ENCODE measurements at regions not wholly inside any gene's neighbourhood (a gene's known extent, or its start where the extent isn't known, plus 50 kb on each side); places are given as distances from the start of the nearest gene placed in this dataset.

DNA sequence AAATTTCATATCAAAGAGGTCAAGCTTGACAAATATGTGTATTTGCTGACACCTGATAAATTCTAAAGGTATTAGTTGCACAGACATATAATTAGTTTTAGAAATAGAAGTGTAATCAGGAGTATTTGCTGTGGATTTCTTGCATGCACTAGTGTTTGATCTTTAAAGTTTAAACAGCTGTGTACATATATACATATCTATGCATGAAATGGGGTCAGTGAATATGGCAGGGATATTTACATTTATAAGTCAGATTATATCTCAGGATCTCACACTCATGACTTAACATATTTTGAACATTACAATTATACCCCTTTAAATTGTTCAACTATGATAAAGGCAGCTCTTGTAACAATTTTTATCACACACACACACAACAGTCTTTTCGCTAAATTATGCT lies 547.4 kb upstream of the ACTRT1 start:
- no peaks in the 10 kb centered on the region for H3K27me3 ChIP-seq (replicated peaks; ENCODE audit: insufficient read depth, low read length)
- H3K4me2 ChIP-seq (ENCODE audit: low read depth, low read length): no peak overlapping the region
- no peaks in the 10 kb centered on the region for H3F3A ChIP-seq (ENCODE audit: insufficient read depth, low read length)
- no peaks in the 10 kb centered on the region for H3K4me1 ChIP-seq (ENCODE audit: low read length)
- H4K20me1 ChIP-seq (ENCODE audit: insufficient read depth, low read length): no peaks in the 10 kb centered on the region
- H3K27ac ChIP-seq (ENCODE audit: low read length): no peak overlapping the region
- no peaks in the 10 kb centered on the region for H3K9me2 ChIP-seq (replicated peaks; ENCODE audit: insufficient read depth, low read length)
- no peaks in the 10 kb centered on the region for H3K79me2 ChIP-seq (ENCODE audit: low read length)
- no peak for DNase-seq
- no peaks in the 10 kb centered on the region for H3K9me3 ChIP-seq (replicated peaks; ENCODE audit: insufficient read depth, low read length)
- H3K9ac ChIP-seq (ENCODE audit: low read length): no peak overlapping the region
- H3K36me3 ChIP-seq (replicated peaks; ENCODE audit: insufficient read depth, low read length): no peaks in the 10 kb centered on the region
- H2AFZ ChIP-seq (ENCODE audit: low read length): no peak overlapping the region
- H3K4me3 ChIP-seq (ENCODE audit: low read length): no peak overlapping the region
- TF ChIP-seq EZH2 (optimal IDR thresholded peaks at IDR 0.05; ENCODE audit: low read depth, low read length) (no peak), CTCF (IDR thresholded peaks at IDR 0.05; ENCODE audit: low read length) (no peak), EZH2phosphoT487 (IDR thresholded peaks at IDR 0.05; ENCODE audit: low read length) (no peak)

DNA sequence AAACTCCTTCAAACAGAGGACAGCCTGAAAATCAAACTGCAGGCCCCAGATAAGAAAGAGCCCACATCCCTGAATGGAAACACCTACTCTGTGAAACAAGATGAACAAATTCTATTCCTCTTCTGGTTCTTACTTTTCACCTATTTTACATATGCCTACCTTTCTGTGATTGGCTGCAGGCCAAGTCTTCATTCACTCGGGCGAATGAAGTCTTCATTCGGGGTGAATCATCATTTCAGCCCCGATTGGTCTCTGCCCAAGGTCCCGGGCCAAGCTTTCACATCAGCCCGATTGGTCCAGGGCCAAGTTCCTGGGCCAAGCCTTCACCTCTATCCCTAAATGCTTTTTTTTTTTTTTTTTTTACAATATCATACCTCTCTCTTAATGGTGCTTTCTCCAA lies 529.8 kb upstream of the ACTRT1 start:
- Histone ChIP-seq H3K27ac (ENCODE audit: low read length) (no peak overlapping the region), H3K27me3 (replicated peaks; ENCODE audit: insufficient read depth, low read length) (no peaks in the 10 kb centered on the region), H3K4me1 (ENCODE audit: low read length) (no peaks in the 10 kb centered on the region), H3K4me3 (ENCODE audit: low read length) (no peak overlapping the region), H3F3A (ENCODE audit: insufficient read depth, low read length) (no peaks in the 10 kb centered on the region), H2AFZ (ENCODE audit: low read length) (no peak overlapping the region), H4K20me1 (ENCODE audit: insufficient read depth, low read length) (no peaks in the 10 kb centered on the region), H3K36me3 (replicated peaks; ENCODE audit: insufficient read depth, low read length) (no peaks in the 10 kb centered on the region), H3K9me2 (replicated peaks; ENCODE audit: insufficient read depth, low read length) (no peaks in the 10 kb centered on the region), H3K79me2 (ENCODE audit: low read length) (no peaks in the 10 kb centered on the region), H3K9ac (ENCODE audit: low read length) (no peak overlapping the region), H3K4me2 (ENCODE audit: low read depth, low read length) (no peak overlapping the region), H3K9me3 (replicated peaks; ENCODE audit: insufficient read depth, low read length) (no peaks in the 10 kb centered on the region)
- no peak for DNase-seq
- TF ChIP-seq EZH2 (optimal IDR thresholded peaks at IDR 0.05; ENCODE audit: low read depth, low read length) (no peak), CTCF (IDR thresholded peaks at IDR 0.05; ENCODE audit: low read length) (no peak), EZH2phosphoT487 (IDR thresholded peaks at IDR 0.05; ENCODE audit: low read length) (no peak)

GRCh38 chrX:128581615-128582014 lies 529.4 kb upstream of the ACTRT1 start:
- no peak for DNase-seq
- H3K79me2 ChIP-seq (ENCODE audit: low read length): no peaks in the 10 kb centered on the region
- no peaks in the 10 kb centered on the region for H3K9me3 ChIP-seq (replicated peaks; ENCODE audit: insufficient read depth, low read length)
- H3K4me1 ChIP-seq (ENCODE audit: low read length): no peaks in the 10 kb centered on the region
- no peaks in the 10 kb centered on the region for H3K36me3 ChIP-seq (replicated peaks; ENCODE audit: insufficient read depth, low read length)
- no peak overlapping the region for H3K27ac ChIP-seq (ENCODE audit: low read length)
- no peak overlapping the region for H2AFZ ChIP-seq (ENCODE audit: low read length)
- no peaks in the 10 kb centered on the region for H3F3A ChIP-seq (ENCODE audit: insufficient read depth, low read length)
- H3K9me2 ChIP-seq (replicated peaks; ENCODE audit: insufficient read depth, low read length): no peaks in the 10 kb centered on the region
- no peak overlapping the region for H3K4me3 ChIP-seq (ENCODE audit: low read length)
- H4K20me1 ChIP-seq (ENCODE audit: insufficient read depth, low read length): no peaks in the 10 kb centered on the region
- TF ChIP-seq EZH2phosphoT487 (IDR thresholded peaks at IDR 0.05; ENCODE audit: low read length): no peak
- no peak for TF ChIP-seq EZH2 (optimal IDR thresholded peaks at IDR 0.05; ENCODE audit: low read depth, low read length)
- no peak for TF ChIP-seq CTCF (IDR thresholded peaks at IDR 0.05; ENCODE audit: low read length)
- H3K27me3 ChIP-seq (replicated peaks; ENCODE audit: insufficient read depth, low read length): no peaks in the 10 kb centered on the region
- H3K4me2 ChIP-seq (ENCODE audit: low read depth, low read length): no peak overlapping the region
- no peak overlapping the region for H3K9ac ChIP-seq (ENCODE audit: low read length)
